Jurkat, Clone E6-1 (cell line): ENCODE measurements at regions not wholly inside any gene's neighbourhood (a gene's known extent, or its start where the extent isn't known, plus 50 kb on each side); places are given as distances from the start of the nearest gene placed in this dataset.

Source experiments
- DNase-seq: peaks from one replicate; pipeline ENCODE4 v3.0.0-alpha.2; 2011; ENCODE audit warnings: low read depth, low spot score
- H3K4me3 ChIP-seq: 2 replicates; pipeline ENCODE4 v1.5.1; 2011; ENCODE audit warnings: mild to moderate bottlenecking, low read length, control low read depth, moderate library complexity

GRCh38 chr18:45493830-45494229 is 121.4 kb upstream of the SLC14A2 start:
- H3K4me3 ChIP-seq, result no peak overlapping the region
- no peak for DNase-seq

GRCh38 chr18:45494811-45495210 is 120.5 kb upstream of the SLC14A2 start:
- DNase-seq, result no peak
- no peak overlapping the region for H3K4me3 ChIP-seq

GRCh38 chr18:45496741-45497140 is 118.5 kb upstream of the SLC14A2 start:
- no peak for DNase-seq

GRCh38 chr18:45497595-45498286 is 117.5 kb upstream of the SLC14A2 start:
- no peak for DNase-seq
- H3K4me3 ChIP-seq, result no peak overlapping the region

More at GRCh38 chr18:45496741-45497140, 118.5 kb upstream of the SLC14A2 start:
- no peak overlapping the region for H3K4me3 ChIP-seq

- H3K4me3 ChIP-seq, result no peak overlapping the region
- DNase-seq, result no peak
Observed at GRCh38 chr18:45498287-45498658, 117.0 kb upstream of the SLC14A2 start.

- no peak for DNase-seq
- no peak overlapping the region for H3K4me3 ChIP-seq
Observed at GRCh38 chr18:45503990-45504389, 111.3 kb upstream of the SLC14A2 start.

- no peak for DNase-seq
- no peak overlapping the region for H3K4me3 ChIP-seq
Observed at GRCh38 chr18:45505497-45506206, 109.6 kb upstream of the SLC14A2 start.

- no peak overlapping the region for H3K4me3 ChIP-seq
- no peak for DNase-seq
Observed at GRCh38 chr18:45506951-45507350, 108.3 kb upstream of the SLC14A2 start.

GRCh38 chr18:45509535-45509934 is 105.7 kb upstream of the SLC14A2 start:
- H3K4me3 ChIP-seq, result no peak overlapping the region
- no peak for DNase-seq

- no peak overlapping the region for H3K4me3 ChIP-seq
- DNase-seq, result no peak
Observed at GRCh38 chr18:45510656-45511055, 104.6 kb upstream of the SLC14A2 start.

- DNase-seq, result no peak
- H3K4me3 ChIP-seq, result no peak overlapping the region
Observed at GRCh38 chr18:45512363-45512953, 102.8 kb upstream of the SLC14A2 start.

GRCh38 chr18:45517181-45517741 is 98.0 kb upstream of the SLC14A2 start:
- H3K4me3 ChIP-seq, result no peak overlapping the region
- no peak for DNase-seq

- no peak for DNase-seq
- H3K4me3 ChIP-seq, result no peak overlapping the region
Observed at GRCh38 chr18:45518311-45519155, 96.7 kb upstream of the SLC14A2 start.

- no peak overlapping the region for H3K4me3 ChIP-seq
- DNase-seq, result no peak
Observed at GRCh38 chr18:45519411-45520280, 95.6 kb upstream of the SLC14A2 start.

- DNase-seq, result no peak
- H3K4me3 ChIP-seq, result no peak overlapping the region
Observed at GRCh38 chr18:45521136-45521535, 94.1 kb upstream of the SLC14A2 start.

GRCh38 chr18:45521777-45522176 is 93.5 kb upstream of the SLC14A2 start:
- no peak for DNase-seq
- no peak overlapping the region for H3K4me3 ChIP-seq

GRCh38 chr18:45522371-45522770 is 92.9 kb upstream of the SLC14A2 start:
- no peak for DNase-seq
- H3K4me3 ChIP-seq, result no peak overlapping the region

- no peak overlapping the region for H3K4me3 ChIP-seq
- no peak for DNase-seq
Observed at GRCh38 chr18:45525301-45525700, 90.0 kb upstream of the SLC14A2 start.
